Endodermal cell (in vitro differentiated cells): ENCODE measurements at regions not wholly inside any gene's neighbourhood (a gene's known extent, or its start where the extent isn't known, plus 50 kb on each side); places are given as distances from the start of the nearest gene placed in this dataset.

Source experiments
- DNase-seq: peaks from one replicate; pipeline ENCODE4 v3.0.0-alpha.2; 2017
- H3K27ac ChIP-seq: 2 replicates; pipeline ENCODE4 v1.5.1; 2013; ENCODE audit warnings: mild to moderate bottlenecking, low read depth, low read length, moderate library complexity
- H3K27me3 ChIP-seq: 2 replicates; pipeline ENCODE4 v1.6.1; 2013; ENCODE audit warnings: mild to moderate bottlenecking, low read length, moderate library complexity; ENCODE audit not compliant: insufficient read depth, control insufficient read depth, poor library complexity, severe bottlenecking
- H3K36me3 ChIP-seq: 2 replicates; pipeline ENCODE4 v1.7.0; 2013; ENCODE audit warnings: mild to moderate bottlenecking, low read length, moderate library complexity; ENCODE audit not compliant: control insufficient read depth, insufficient read depth
- H3K4me1 ChIP-seq: one replicate; pipeline ENCODE4 v1.7.0; 2013; ENCODE audit warnings: low read length; ENCODE audit not compliant: control insufficient read depth, insufficient read depth
- H3K4me3 ChIP-seq: 2 replicates; pipeline ENCODE4 v1.5.1; 2013; ENCODE audit warnings: mild to moderate bottlenecking, low read length, moderate library complexity
- H3K9ac ChIP-seq: 2 replicates; pipeline ENCODE4 v1.6.1; 2013; ENCODE audit warnings: mild to moderate bottlenecking, low read length, moderate library complexity; ENCODE audit not compliant: poor library complexity, severe bottlenecking; ENCODE audit errors: extremely low read depth
- H3K9me3 ChIP-seq: 2 replicates; pipeline ENCODE4 v1.6.1; 2013; ENCODE audit warnings: mild to moderate bottlenecking, low read length, moderate library complexity; ENCODE audit not compliant: control insufficient read depth
- H3K27ac Mint-ChIP-seq: 2 replicates; pipeline ENCODE4 v1.8.0; 2020; ENCODE audit warnings: mixed read lengths
- H3K27me3 Mint-ChIP-seq: 2 replicates; pipeline ENCODE4 v1.8.0; 2021; ENCODE audit warnings: mild to moderate bottlenecking, mixed read lengths; ENCODE audit not compliant: insufficient read depth
- H3K36me3 Mint-ChIP-seq: 2 replicates; pipeline ENCODE4 v1.8.0; 2020; ENCODE audit warnings: low read depth, mixed read lengths
- H3K4me1 Mint-ChIP-seq: 2 replicates; pipeline ENCODE4 v1.8.0; 2020; ENCODE audit warnings: mixed read lengths
- H3K4me3 Mint-ChIP-seq: 2 replicates; pipeline ENCODE4 v1.8.0; 2020; ENCODE audit warnings: mild to moderate bottlenecking, moderate library complexity, mixed read lengths
- H3K9me3 Mint-ChIP-seq: 2 replicates; pipeline ENCODE4 v1.8.0; 2020; ENCODE audit warnings: mild to moderate bottlenecking, mixed read lengths
- WGBS, 2 experiments: methylation state at CpG; one replicate each; pipeline versions ENCODE4 v1.1.5 to v1.1.7; 2013; ENCODE audit warnings: missing lambda C conversion rate in 2 of 2, mixed read lengths in 1 of 2; ENCODE audit not compliant: insufficient coverage in 1 of 2, insufficient read length in 1 of 2; 5-methylcytosine and 5-hydroxymethylcytosine counted together
- TF ChIP-seq, protein P1 (sequence below): fragments of 200-600 bp; sonication (generic); conservative IDR thresholded peaks from 2 replicates; pipeline ENCODE4 v1.5.0; 2021; ENCODE audit warnings: antibody characterized with exemption, mild to moderate bottlenecking

GRCh38 chr4:125459531-125459930, 144.8 kb downstream of the FAT4 start:
- Mint-ChIP-seq H3K36me3 (no peaks in the 10 kb centered on the region), H3K9me3 (peaks cover 5% of the 10 kb centered on the region), H3K4me3 (no peak overlapping the region), H3K27me3 (no peaks in the 10 kb centered on the region), H3K4me1 (peaks cover 10% of the 10 kb centered on the region), H3K27ac (no peak overlapping the region)
- H3K9ac ChIP-seq: no peak overlapping the region
- H3K36me3 ChIP-seq: no peaks in the 10 kb centered on the region
- no peak for DNase-seq
- H3K9me3 ChIP-seq: no peaks in the 10 kb centered on the region
- H3K27me3 ChIP-seq: peaks cover 7% of the 10 kb centered on the region
- no peaks in the 10 kb centered on the region for H3K4me1 ChIP-seq
- no peak overlapping the region for H3K27ac ChIP-seq
- 88% methylated on average over 1 of the region's 1 CpG; no CpG with 5 or more reads in 1 of the 2 experiments for WGBS, 2 experiments
- TF ChIP-seq, protein P1, sequence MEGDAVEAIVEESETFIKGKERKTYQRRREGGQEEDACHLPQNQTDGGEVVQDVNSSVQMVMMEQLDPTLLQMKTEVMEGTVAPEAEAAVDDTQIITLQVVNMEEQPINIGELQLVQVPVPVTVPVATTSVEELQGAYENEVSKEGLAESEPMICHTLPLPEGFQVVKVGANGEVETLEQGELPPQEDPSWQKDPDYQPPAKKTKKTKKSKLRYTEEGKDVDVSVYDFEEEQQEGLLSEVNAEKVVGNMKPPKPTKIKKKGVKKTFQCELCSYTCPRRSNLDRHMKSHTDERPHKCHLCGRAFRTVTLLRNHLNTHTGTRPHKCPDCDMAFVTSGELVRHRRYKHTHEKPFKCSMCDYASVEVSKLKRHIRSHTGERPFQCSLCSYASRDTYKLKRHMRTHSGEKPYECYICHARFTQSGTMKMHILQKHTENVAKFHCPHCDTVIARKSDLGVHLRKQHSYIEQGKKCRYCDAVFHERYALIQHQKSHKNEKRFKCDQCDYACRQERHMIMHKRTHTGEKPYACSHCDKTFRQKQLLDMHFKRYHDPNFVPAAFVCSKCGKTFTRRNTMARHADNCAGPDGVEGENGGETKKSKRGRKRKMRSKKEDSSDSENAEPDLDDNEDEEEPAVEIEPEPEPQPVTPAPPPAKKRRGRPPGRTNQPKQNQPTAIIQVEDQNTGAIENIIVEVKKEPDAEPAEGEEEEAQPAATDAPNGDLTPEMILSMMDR: no peak
- H3K4me3 ChIP-seq: no peak overlapping the region

GRCh38 chr4:125461676-125462363, 147.1 kb downstream of the FAT4 start:
- H3K27ac ChIP-seq: no peak overlapping the region
- 91 to 94% methylated on average over 2 to 3 of the region's 3 CpGs for WGBS, 2 experiments
- H3K9me3 ChIP-seq: no peaks in the 10 kb centered on the region
- H3K9me3 Mint-ChIP-seq: peaks cover 5% of the 10 kb centered on the region
- H3K27ac Mint-ChIP-seq: no peak overlapping the region
- no peak overlapping the region for H3K4me3 Mint-ChIP-seq
- H3K27me3 ChIP-seq: no peaks in the 10 kb centered on the region
- H3K9ac ChIP-seq: no peak overlapping the region
- no peaks in the 10 kb centered on the region for H3K27me3 Mint-ChIP-seq
- no peak for DNase-seq
- TF ChIP-seq, protein P1: no peak
- H3K4me1 Mint-ChIP-seq: peaks cover 10% of the 10 kb centered on the region
- H3K4me1 ChIP-seq: no peaks in the 10 kb centered on the region
- no peaks in the 10 kb centered on the region for H3K36me3 Mint-ChIP-seq
- H3K4me3 ChIP-seq: no peak overlapping the region
- H3K36me3 ChIP-seq: no peaks in the 10 kb centered on the region

DNA sequence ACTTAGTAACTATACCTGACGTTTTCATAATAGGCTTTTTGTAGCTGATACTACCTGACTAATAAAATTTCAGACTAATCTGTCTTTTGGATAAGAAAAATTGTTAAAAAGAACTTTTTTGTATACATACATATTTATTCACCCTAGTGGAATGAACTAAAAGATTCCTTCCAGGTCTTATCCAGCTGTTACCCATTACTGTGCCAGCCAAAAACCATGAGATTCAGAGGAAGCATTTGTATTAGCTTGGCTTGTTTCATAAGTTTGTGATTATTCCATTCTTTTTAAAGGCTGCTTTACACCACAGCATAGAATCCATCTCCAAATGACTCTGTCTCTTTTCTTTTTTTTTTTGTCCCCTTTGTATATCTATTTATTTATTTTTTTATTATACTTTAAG, 149.4 kb downstream of the FAT4 start:
- TF ChIP-seq, protein P1: no peak
- Mint-ChIP-seq H3K4me3 (no peak overlapping the region), H3K9me3 (peaks cover 5% of the 10 kb centered on the region), H3K27ac (no peak overlapping the region), H3K27me3 (no peaks in the 10 kb centered on the region), H3K4me1 (peaks cover 5% of the 10 kb centered on the region), H3K36me3 (peaks cover under 1% of the 10 kb centered on the region)
- WGBS, 2 experiments: 100% methylated on average over 1 of the region's 1 CpG; no CpG with 5 or more reads in 1 of the 2 experiments
- no peaks in the 10 kb centered on the region for H3K4me1 ChIP-seq
- H3K36me3 ChIP-seq: no peaks in the 10 kb centered on the region
- H3K9ac ChIP-seq: no peak overlapping the region
- no peak for DNase-seq
- no peaks in the 10 kb centered on the region for H3K27me3 ChIP-seq
- H3K4me3 ChIP-seq: no peak overlapping the region
- H3K27ac ChIP-seq: no peak overlapping the region
- H3K9me3 ChIP-seq: no peaks in the 10 kb centered on the region
